SK-N-SH (cell line): ENCODE measurements at regions not wholly inside any gene's neighbourhood (a gene's known extent, or its start where the extent isn't known, plus 50 kb on each side); places are given as distances from the start of the nearest gene placed in this dataset.

Experiments
- CTCF ChIA-PET: fragments of 300-600, 350-600 bp; formaldehyde crosslinking; extraction: SDS; loops from one replicate; lab custom pipeline; 2021; lab: Yijun Ruan, JAX
- POLR2A ChIA-PET: fragments of 350-600 bp; sonication (Branson Sonifier 250); formaldehyde crosslinking; extraction: SDS; loops from one replicate; lab custom pipeline; 2020; ENCODE audit warnings: antibody characterized with exemption, inconsistent platforms; lab: Yijun Ruan, JAX
- DNase-seq: peaks from one replicate; pipeline ENCODE4 v3.0.0; 2012
- H2AFZ ChIP-seq: fragments of 200-600 bp; sonication (generic); 2 replicates; pipeline ENCODE4 v1.8.1; 2016; ENCODE audit warnings: antibody characterized with exemption, mild to moderate bottlenecking, low read depth
- H3F3A ChIP-seq: fragments of 200-600 bp; sonication (generic); replicated peaks from 2 replicates; pipeline ENCODE3; 2016; ENCODE audit warnings: antibody characterized with exemption, mild to moderate bottlenecking; ENCODE audit not compliant: insufficient read depth
- H3K27ac ChIP-seq, 2 experiments: fragments of 200-500 bp in 1 of 2; fragments of 200-600 bp in 1 of 2; sonication (Bioruptor generic) in 1 of 2; sonication (generic), shearing (Covaris generic) in 1 of 2; 2 replicates each; pipeline versions ENCODE4 v1.5.1 to v1.6.1; 2014 to 2016; ENCODE audit warnings: low read depth in 2 of 2, inconsistent platforms in 1 of 2, low read length in 1 of 2, mild to moderate bottlenecking in 1 of 2, mixed read lengths in 1 of 2
- H3K27me3 ChIP-seq: fragments of 200-600 bp; sonication (generic), shearing (Covaris generic); 2 replicates; pipeline ENCODE4 v1.6.1; 2016; ENCODE audit warnings: mixed run types; ENCODE audit not compliant: insufficient read depth
- H3K36me3 ChIP-seq, 2 experiments: fragments of 200-500 bp in 1 of 2; fragments of 200-600 bp in 1 of 2; sonication (Bioruptor generic) in 1 of 2; sonication (generic) in 1 of 2; replicated peaks in 1 of 2; 2 replicates each; pipeline versions ENCODE3 to v1.5.1; 2014 to 2016; ENCODE audit warnings: low read length in 1 of 2, mild to moderate bottlenecking in 1 of 2; ENCODE audit not compliant: insufficient read depth in 2 of 2, control insufficient read depth in 1 of 2
- H3K4me1 ChIP-seq, 2 experiments: fragments of 200-500 bp in 1 of 2; fragments of 200-600 bp in 1 of 2; sonication (Bioruptor generic) in 1 of 2; sonication (generic), shearing (Covaris generic) in 1 of 2; 2 replicates each; pipeline versions ENCODE4 v1.5.1 to v1.6.1; 2014 to 2016; ENCODE audit warnings: low read depth in 1 of 2, low read length in 1 of 2, mixed run types in 1 of 2; ENCODE audit not compliant: insufficient read depth in 2 of 2, control insufficient read depth in 1 of 2
- H3K4me2 ChIP-seq: fragments of 200-600 bp; sonication (generic), shearing (Covaris generic); 2 replicates; pipeline ENCODE4 v1.6.1; 2017; ENCODE audit warnings: mixed run types
- H3K4me3 ChIP-seq, 2 experiments: fragments of 200-500 bp in 1 of 2; fragments of 200-600 bp in 1 of 2; sonication (Bioruptor generic) in 1 of 2; sonication (generic), shearing (Covaris generic) in 1 of 2; 2 replicates each; pipeline versions ENCODE4 v1.5.1 to v1.8.1; 2014 to 2016; ENCODE audit warnings: low read depth in 2 of 2, inconsistent platforms in 1 of 2, low read length in 1 of 2, mild to moderate bottlenecking in 1 of 2, mixed read lengths in 1 of 2, moderate library complexity in 1 of 2
- H3K79me2 ChIP-seq: fragments of 200-600 bp; sonication (generic); 2 replicates; pipeline ENCODE4 v1.8.1; 2017; ENCODE audit warnings: mild to moderate bottlenecking; ENCODE audit not compliant: insufficient read depth
- H3K9ac ChIP-seq: fragments of 200-600 bp; sonication (generic); 2 replicates; pipeline ENCODE4 v1.6.1; 2017; ENCODE audit warnings: mixed run types
- H3K9me2 ChIP-seq: fragments of 200-600 bp; sonication (generic); 2 replicates; pipeline ENCODE4 v1.6.1; 2017; ENCODE audit warnings: mixed run types
- H3K9me3 ChIP-seq: fragments of 200-600 bp; sonication (generic); 2 replicates; pipeline ENCODE4 v1.6.1; 2017; ENCODE audit warnings: mixed run types, mild to moderate bottlenecking, moderate library complexity
- H4K20me1 ChIP-seq: fragments of 200-600 bp; sonication (generic); 2 replicates; pipeline ENCODE4 v1.6.1; 2017; ENCODE audit warnings: mild to moderate bottlenecking, mixed run types; ENCODE audit not compliant: insufficient read depth
- CHD2 ChIP-seq: fragments of 150-350 bp; IDR thresholded peaks from 2 replicates; pipeline ENCODE4 v1.6.1; 2018; ENCODE audit warnings: low read length; ENCODE audit not compliant: partially characterized antibody
- ELF1 ChIP-seq: IDR thresholded peaks from 2 replicates; pipeline ENCODE4 v1.4.0; 2012
- EZH2phosphoT487 ChIP-seq: fragments of 200-600 bp; sonication (generic); IDR thresholded peaks from 2 replicates; pipeline ENCODE4 v1.6.1; 2017; ENCODE audit warnings: low read depth, mixed run types, mild to moderate bottlenecking, antibody characterized with exemption, moderate library complexity, borderline replicate concordance
- FOSL2 ChIP-seq: IDR thresholded peaks from 2 replicates; pipeline ENCODE4 v1.4.0; 2012; ENCODE audit warnings: low read depth, mild to moderate bottlenecking, moderate library complexity, borderline replicate concordance
- FOXJ3 ChIP-seq: sonication (generic); formaldehyde crosslinking; IDR thresholded peaks from 2 replicates; pipeline ENCODE4 v1.5.1; 2020; ENCODE audit warnings: mild to moderate bottlenecking, missing genetic modification reagents
- FOXM1 ChIP-seq: IDR thresholded peaks from 2 replicates; pipeline ENCODE4 v1.4.0; 2012; ENCODE audit warnings: low read depth, mild to moderate bottlenecking
- JUND ChIP-seq: IDR thresholded peaks from 2 replicates; pipeline ENCODE4 v1.4.0; 2012
- MEF2A ChIP-seq: IDR thresholded peaks from 2 replicates; pipeline ENCODE4 v1.4.0; 2012; ENCODE audit warnings: low read depth, borderline replicate concordance
- MXI1 ChIP-seq: IDR thresholded peaks from 2 replicates; pipeline ENCODE4 v1.6.1; 2012; ENCODE audit warnings: mild to moderate bottlenecking, low read depth, low read length, improper control_type of control experiment
- RFX5 ChIP-seq: IDR thresholded peaks from 2 replicates; pipeline ENCODE4 v1.6.1; 2012; ENCODE audit warnings: mild to moderate bottlenecking, improper control_type of control experiment, low read length
- SIN3A ChIP-seq: IDR thresholded peaks from 2 replicates; pipeline ENCODE4 v1.6.1; 2012; ENCODE audit warnings: low read depth, mild to moderate bottlenecking, low read length, moderate library complexity, borderline replicate concordance
- SMC3 ChIP-seq: IDR thresholded peaks from 2 replicates; pipeline ENCODE4 v1.6.1; 2012; ENCODE audit warnings: low read depth, low read length, improper control_type of control experiment
- TAF1 ChIP-seq: IDR thresholded peaks from 2 replicates; pipeline ENCODE4 v1.6.1; 2012; ENCODE audit warnings: low read depth, mild to moderate bottlenecking, low read length, moderate library complexity, borderline replicate concordance
- TF ChIP-seq, protein P1 (sequence below): IDR thresholded peaks from 2 replicates; pipeline ENCODE4 v1.4.0; 2012; ENCODE audit warnings: low read depth
- TF ChIP-seq, protein P2 (sequence below): IDR thresholded peaks from 2 replicates; pipeline ENCODE4 v1.6.1; 2012; ENCODE audit warnings: mild to moderate bottlenecking, low read depth, low read length, moderate library complexity
- TF ChIP-seq, protein P3 (sequence below): IDR thresholded peaks from 2 replicates; pipeline ENCODE4 v1.4.0; 2012; ENCODE audit warnings: low read depth, borderline replicate concordance
- TF ChIP-seq, protein P4 (sequence below): IDR thresholded peaks from 2 replicates; pipeline ENCODE4 v1.4.0; 2012; ENCODE audit warnings: low read depth, borderline replicate concordance
- TF ChIP-seq, protein P5 (sequence below): fragments of 150-350 bp; IDR thresholded peaks from 2 replicates; pipeline ENCODE4 v1.6.1; 2017; ENCODE audit warnings: antibody characterized with exemption, low read length, low read depth, borderline replicate concordance

DNA sequence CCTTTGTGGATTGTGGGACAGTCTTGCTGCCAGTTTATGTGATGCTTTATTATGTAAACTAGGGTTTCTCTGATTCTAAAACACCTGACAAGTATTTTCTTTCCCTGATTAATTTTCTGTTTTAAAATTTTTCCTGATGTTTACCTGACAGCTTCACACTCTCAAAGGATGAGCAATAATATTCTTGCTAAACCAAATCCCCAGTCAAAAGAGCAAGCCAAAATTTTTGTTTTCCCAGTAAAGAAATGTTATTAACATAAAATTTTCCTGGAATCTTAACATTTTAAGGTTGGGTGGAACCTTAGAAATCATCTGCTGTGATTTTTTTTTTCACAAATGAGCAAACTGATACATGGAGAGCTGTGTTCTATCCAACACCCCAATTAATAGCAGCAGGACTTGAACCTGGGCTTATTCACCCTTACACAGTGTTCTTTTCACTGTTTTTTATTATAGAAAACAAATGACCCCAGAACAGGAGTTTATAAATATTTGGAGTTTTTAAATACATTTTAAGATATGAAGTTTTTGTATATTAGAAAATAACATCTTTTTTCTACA, 185.2 kb upstream of the VIPR2 start:
- ChIA-PET CTCF (no interaction called here), POLR2A (interaction anchor here (0.5 kb wide), 1 partner anchor 353 kb away, joined by 3 read pairs; no protein-coding TSS in a partner anchor)
- Histone ChIP-seq H2AFZ (no peak overlapping the region), H3K27me3 (no peaks in the 10 kb centered on the region), H3K9ac (no peak overlapping the region), H3K4me2 (no peak overlapping the region), H3K36me3 (no peaks in the 10 kb centered on the region), H3K79me2 (no peaks in the 10 kb centered on the region), H3K27ac (no peak overlapping the region), H3K9me3 (peaks cover 7% of the 10 kb centered on the region), H3F3A (peaks cover 4% of the 10 kb centered on the region), H3K4me1 (no peaks in the 10 kb centered on the region), H4K20me1 (no peaks in the 10 kb centered on the region), H3K9me2 (no peaks in the 10 kb centered on the region), H3K4me3 (no peak overlapping the region)
- TF ChIP-seq SMC3, result no peak
- TF ChIP-seq, protein P1, sequence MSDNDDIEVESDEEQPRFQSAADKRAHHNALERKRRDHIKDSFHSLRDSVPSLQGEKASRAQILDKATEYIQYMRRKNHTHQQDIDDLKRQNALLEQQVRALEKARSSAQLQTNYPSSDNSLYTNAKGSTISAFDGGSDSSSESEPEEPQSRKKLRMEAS, result no peak
- no peak for TF ChIP-seq JUND
- no peak for TF ChIP-seq RFX5
- no peak for TF ChIP-seq EZH2phosphoT487
- TF ChIP-seq CHD2, result no peak
- TF ChIP-seq, protein P2, sequence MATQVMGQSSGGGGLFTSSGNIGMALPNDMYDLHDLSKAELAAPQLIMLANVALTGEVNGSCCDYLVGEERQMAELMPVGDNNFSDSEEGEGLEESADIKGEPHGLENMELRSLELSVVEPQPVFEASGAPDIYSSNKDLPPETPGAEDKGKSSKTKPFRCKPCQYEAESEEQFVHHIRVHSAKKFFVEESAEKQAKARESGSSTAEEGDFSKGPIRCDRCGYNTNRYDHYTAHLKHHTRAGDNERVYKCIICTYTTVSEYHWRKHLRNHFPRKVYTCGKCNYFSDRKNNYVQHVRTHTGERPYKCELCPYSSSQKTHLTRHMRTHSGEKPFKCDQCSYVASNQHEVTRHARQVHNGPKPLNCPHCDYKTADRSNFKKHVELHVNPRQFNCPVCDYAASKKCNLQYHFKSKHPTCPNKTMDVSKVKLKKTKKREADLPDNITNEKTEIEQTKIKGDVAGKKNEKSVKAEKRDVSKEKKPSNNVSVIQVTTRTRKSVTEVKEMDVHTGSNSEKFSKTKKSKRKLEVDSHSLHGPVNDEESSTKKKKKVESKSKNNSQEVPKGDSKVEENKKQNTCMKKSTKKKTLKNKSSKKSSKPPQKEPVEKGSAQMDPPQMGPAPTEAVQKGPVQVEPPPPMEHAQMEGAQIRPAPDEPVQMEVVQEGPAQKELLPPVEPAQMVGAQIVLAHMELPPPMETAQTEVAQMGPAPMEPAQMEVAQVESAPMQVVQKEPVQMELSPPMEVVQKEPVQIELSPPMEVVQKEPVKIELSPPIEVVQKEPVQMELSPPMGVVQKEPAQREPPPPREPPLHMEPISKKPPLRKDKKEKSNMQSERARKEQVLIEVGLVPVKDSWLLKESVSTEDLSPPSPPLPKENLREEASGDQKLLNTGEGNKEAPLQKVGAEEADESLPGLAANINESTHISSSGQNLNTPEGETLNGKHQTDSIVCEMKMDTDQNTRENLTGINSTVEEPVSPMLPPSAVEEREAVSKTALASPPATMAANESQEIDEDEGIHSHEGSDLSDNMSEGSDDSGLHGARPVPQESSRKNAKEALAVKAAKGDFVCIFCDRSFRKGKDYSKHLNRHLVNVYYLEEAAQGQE, result no peak
- no peak for TF ChIP-seq MEF2A
- no peak for TF ChIP-seq FOXM1
- no peak for TF ChIP-seq TAF1
- TF ChIP-seq, protein P3, sequence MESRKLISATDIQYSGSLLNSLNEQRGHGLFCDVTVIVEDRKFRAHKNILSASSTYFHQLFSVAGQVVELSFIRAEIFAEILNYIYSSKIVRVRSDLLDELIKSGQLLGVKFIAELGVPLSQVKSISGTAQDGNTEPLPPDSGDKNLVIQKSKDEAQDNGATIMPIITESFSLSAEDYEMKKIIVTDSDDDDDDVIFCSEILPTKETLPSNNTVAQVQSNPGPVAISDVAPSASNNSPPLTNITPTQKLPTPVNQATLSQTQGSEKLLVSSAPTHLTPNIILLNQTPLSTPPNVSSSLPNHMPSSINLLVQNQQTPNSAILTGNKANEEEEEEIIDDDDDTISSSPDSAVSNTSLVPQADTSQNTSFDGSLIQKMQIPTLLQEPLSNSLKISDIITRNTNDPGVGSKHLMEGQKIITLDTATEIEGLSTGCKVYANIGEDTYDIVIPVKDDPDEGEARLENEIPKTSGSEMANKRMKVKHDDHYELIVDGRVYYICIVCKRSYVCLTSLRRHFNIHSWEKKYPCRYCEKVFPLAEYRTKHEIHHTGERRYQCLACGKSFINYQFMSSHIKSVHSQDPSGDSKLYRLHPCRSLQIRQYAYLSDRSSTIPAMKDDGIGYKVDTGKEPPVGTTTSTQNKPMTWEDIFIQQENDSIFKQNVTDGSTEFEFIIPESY, result no peak
- no peak for TF ChIP-seq MXI1
- no peak for TF ChIP-seq ELF1
- no peak for TF ChIP-seq FOSL2
- TF ChIP-seq, protein P4, sequence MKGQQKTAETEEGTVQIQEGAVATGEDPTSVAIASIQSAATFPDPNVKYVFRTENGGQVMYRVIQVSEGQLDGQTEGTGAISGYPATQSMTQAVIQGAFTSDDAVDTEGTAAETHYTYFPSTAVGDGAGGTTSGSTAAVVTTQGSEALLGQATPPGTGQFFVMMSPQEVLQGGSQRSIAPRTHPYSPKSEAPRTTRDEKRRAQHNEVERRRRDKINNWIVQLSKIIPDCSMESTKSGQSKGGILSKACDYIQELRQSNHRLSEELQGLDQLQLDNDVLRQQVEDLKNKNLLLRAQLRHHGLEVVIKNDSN, result no peak
- TF ChIP-seq, protein P5, sequence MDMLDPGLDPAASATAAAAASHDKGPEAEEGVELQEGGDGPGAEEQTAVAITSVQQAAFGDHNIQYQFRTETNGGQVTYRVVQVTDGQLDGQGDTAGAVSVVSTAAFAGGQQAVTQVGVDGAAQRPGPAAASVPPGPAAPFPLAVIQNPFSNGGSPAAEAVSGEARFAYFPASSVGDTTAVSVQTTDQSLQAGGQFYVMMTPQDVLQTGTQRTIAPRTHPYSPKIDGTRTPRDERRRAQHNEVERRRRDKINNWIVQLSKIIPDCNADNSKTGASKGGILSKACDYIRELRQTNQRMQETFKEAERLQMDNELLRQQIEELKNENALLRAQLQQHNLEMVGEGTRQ, result no peak
- TF ChIP-seq FOXJ3, result no peak
- TF ChIP-seq SIN3A, result no peak
- DNase-seq, result no peak
